ENCODE measurements at regions not wholly inside any gene's neighbourhood (a gene's known extent, or its start where the extent isn't known, plus 50 kb on each side); places are given as distances from the start of the nearest gene placed in this dataset.

GRCh38 chr20:12815778-12816408 lies 192.9 kb upstream of the SPTLC3 start:
- no peaks in the 10 kb centered on the region for H3K36me3 ChIP-seq
- H3K27me3 ChIP-seq = no peaks in the 10 kb centered on the region
- no peaks in the 10 kb centered on the region for H3K9me3 ChIP-seq
- H4K20me1 ChIP-seq = no peaks in the 10 kb centered on the region
- no peak overlapping the region for H3K4me2 ChIP-seq
- H3K27ac ChIP-seq = no peak overlapping the region
- no peak overlapping the region for H3K9ac ChIP-seq
- H3K4me3 ChIP-seq = no peak overlapping the region
- H3K4me1 ChIP-seq = no peaks in the 10 kb centered on the region
- TF ChIP-seq Cebpa-rat (IDR thresholded peaks at IDR 0.05) = no peak

DNA sequence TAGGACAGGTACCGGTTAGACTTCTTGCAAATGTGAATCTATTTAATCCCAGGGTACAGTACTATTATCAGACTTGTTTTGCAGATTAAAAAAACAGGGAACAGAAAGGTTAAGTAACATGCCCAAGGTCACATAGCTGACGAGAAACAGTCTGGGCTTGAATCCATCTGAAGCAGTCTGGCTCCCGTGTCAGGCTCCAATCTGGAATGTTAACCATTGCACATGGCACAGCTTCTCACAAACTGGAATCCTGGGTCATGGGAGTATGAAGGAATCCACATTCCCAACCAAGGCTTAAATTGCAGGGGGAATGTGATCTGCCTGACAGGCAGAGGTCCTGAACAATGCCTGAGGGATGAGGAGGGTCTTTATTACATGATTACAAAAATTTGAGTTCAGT lies 187.5 kb upstream of the SPTLC3 start:
- no peak overlapping the region for H3K27ac ChIP-seq
- H3K36me3 ChIP-seq = no peaks in the 10 kb centered on the region
- TF ChIP-seq Cebpa-rat (IDR thresholded peaks at IDR 0.05) = no peak
- H3K4me2 ChIP-seq = no peak overlapping the region
- no peaks in the 10 kb centered on the region for H3K27me3 ChIP-seq
- H3K9ac ChIP-seq = no peak overlapping the region
- H3K4me1 ChIP-seq = no peaks in the 10 kb centered on the region
- H3K4me3 ChIP-seq = no peak overlapping the region
- H3K9me3 ChIP-seq = no peaks in the 10 kb centered on the region
- H4K20me1 ChIP-seq = no peaks in the 10 kb centered on the region

DNA sequence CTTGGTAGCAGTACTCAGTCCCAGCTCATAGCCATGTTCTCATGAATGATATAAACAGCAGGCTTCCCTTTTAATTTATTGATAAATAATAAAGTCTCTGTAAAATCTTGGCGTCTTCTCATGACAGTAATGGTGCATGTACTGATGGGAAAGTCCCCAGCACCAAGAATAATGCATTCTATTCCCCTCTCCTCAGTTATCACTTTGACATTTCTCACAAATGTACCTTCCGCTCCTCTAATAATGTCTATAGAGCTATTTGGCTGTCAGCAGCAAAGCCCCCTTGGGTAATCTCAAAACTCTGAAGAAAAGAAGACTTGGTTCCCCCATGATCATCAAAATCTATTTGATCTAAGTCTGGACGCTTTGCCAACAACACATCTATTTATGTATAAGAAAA lies 185.0 kb upstream of the SPTLC3 start:
- no peak for TF ChIP-seq Cebpa-rat (IDR thresholded peaks at IDR 0.05)
- H4K20me1 ChIP-seq = no peaks in the 10 kb centered on the region
- H3K9ac ChIP-seq = no peak overlapping the region
- H3K27me3 ChIP-seq = no peaks in the 10 kb centered on the region
- H3K27ac ChIP-seq = no peak overlapping the region
- no peak overlapping the region for H3K4me3 ChIP-seq
- no peaks in the 10 kb centered on the region for H3K36me3 ChIP-seq
- H3K4me1 ChIP-seq = no peaks in the 10 kb centered on the region
- no peaks in the 10 kb centered on the region for H3K9me3 ChIP-seq
- H3K4me2 ChIP-seq = no peak overlapping the region

DNA sequence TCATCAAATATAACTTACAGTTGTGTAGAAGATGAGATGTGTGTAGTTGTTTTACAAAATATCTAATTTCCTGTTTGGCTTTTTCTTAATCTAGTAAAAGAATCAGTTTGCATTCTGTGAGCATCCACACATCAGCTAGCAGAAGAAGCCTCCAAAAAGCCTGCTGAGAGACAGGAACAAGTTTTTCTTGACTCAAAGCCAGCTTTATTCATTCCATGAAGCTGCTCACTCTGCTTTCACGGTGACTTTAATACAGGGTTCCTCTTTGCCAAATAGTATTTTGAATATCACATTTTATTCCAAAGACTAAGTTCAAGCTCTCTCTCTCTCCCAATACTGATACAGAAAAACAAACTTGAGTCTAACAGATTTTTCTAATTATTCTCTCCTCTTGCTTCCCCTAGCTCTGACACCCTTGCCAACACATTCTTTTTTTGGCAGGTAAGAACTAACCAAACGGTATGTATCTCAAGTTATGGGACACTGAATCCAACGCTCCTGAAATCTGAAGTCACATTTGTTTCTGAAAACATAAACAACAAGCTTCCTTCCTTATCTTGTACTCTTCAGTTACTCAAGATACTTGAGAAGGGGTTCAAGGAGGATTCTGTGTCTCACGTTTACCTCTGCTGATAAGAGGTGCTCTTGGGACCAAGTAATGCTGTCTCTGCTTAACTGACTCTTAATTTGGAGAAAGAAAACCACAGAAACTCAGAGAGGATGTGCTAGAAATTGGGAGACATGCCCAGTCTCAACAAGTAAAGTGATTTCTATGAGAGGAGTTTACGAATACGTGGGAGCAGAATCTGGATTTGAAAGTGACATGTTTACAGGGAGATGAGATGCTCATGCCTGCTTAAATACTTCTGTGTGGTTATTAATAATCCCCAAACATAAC lies 184.2 kb upstream of the SPTLC3 start:
- Histone ChIP-seq H3K36me3 (no peaks in the 10 kb centered on the region), H3K4me2 (no peak overlapping the region), H3K4me1 (no peaks in the 10 kb centered on the region), H3K4me3 (no peak overlapping the region), H3K27me3 (no peaks in the 10 kb centered on the region), H3K9me3 (no peaks in the 10 kb centered on the region), H3K9ac (no peak overlapping the region), H4K20me1 (no peaks in the 10 kb centered on the region), H3K27ac (no peak overlapping the region)
- no peak for TF ChIP-seq Cebpa-rat (IDR thresholded peaks at IDR 0.05)

DNA sequence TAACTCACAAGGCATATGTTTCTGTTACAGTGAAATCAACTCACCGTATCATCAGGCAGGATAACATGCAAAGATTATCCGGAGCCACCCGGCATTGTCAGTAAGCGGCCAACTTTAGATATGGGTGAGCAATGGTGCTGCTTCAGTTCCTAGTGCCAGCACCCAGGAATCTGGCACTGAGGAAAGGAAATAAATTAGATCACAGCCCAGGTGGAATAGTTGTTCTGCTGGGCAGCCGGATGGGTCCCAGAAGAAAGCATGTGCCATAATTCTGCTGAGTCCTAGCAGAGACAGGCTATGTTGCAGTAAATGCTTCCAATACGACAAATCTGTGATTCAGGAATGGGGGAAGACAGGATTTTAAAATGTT lies 183.6 kb upstream of the SPTLC3 start:
- Histone ChIP-seq H3K9ac (no peak overlapping the region), H4K20me1 (no peaks in the 10 kb centered on the region), H3K27me3 (no peaks in the 10 kb centered on the region), H3K4me3 (no peak overlapping the region), H3K4me1 (no peaks in the 10 kb centered on the region), H3K27ac (no peak overlapping the region), H3K36me3 (no peaks in the 10 kb centered on the region), H3K4me2 (no peak overlapping the region), H3K9me3 (no peaks in the 10 kb centered on the region)
- no peak for TF ChIP-seq Cebpa-rat (IDR thresholded peaks at IDR 0.05)

DNA sequence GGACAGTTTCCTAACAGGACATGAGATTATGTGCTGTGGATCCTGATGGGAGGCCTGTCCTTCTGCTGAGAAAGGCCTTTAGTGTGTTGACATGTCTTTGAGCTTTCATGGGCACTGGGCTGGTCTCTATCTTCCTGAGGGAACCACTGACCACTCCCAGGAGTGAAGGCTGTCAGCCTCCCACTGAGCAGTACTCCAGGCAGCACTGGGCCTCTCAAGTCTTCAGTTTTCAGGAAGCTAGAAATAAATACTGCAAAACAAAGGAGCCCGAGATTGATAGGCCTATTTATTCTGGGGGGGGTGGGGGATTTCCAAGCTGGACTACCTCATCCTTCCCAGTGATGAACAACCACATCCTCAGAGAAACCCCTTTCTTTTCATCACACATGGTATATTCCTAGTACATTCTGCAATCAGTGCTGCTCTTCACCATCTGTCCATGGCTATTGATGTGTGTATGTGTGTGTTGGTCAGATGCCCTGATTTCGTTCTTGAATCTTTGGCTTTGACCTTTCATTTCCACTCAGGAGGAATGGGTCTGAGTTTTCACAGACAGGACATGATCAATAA lies 180.9 kb upstream of the SPTLC3 start:
- no peaks in the 10 kb centered on the region for H3K4me1 ChIP-seq
- no peak overlapping the region for H3K4me2 ChIP-seq
- no peak overlapping the region for H3K4me3 ChIP-seq
- TF ChIP-seq Cebpa-rat (IDR thresholded peaks at IDR 0.05) = no peak
- H3K9ac ChIP-seq = no peak overlapping the region
- no peaks in the 10 kb centered on the region for H4K20me1 ChIP-seq
- H3K27me3 ChIP-seq = no peaks in the 10 kb centered on the region
- no peaks in the 10 kb centered on the region for H3K36me3 ChIP-seq
- H3K9me3 ChIP-seq = no peaks in the 10 kb centered on the region
- no peak overlapping the region for H3K27ac ChIP-seq

- Histone ChIP-seq H3K27me3 (no peaks in the 10 kb centered on the region), H3K9me3 (no peaks in the 10 kb centered on the region), H4K20me1 (no peaks in the 10 kb centered on the region), H3K9ac (no peak overlapping the region), H3K4me1 (no peaks in the 10 kb centered on the region), H3K4me3 (no peak overlapping the region), H3K4me2 (no peak overlapping the region), H3K36me3 (no peaks in the 10 kb centered on the region), H3K27ac (no peak overlapping the region)
- no peak for TF ChIP-seq Cebpa-rat (IDR thresholded peaks at IDR 0.05)
Measured at GRCh38 chr20:12829170-12829569, 179.6 kb upstream of the SPTLC3 start.

- Histone ChIP-seq H3K4me3 (no peak overlapping the region), H3K4me1 (no peaks in the 10 kb centered on the region), H3K9ac (no peak overlapping the region), H3K4me2 (no peak overlapping the region), H3K9me3 (no peaks in the 10 kb centered on the region), H3K27ac (no peak overlapping the region), H4K20me1 (no peaks in the 10 kb centered on the region), H3K36me3 (no peaks in the 10 kb centered on the region), H3K27me3 (no peaks in the 10 kb centered on the region)
- no peak for TF ChIP-seq Cebpa-rat (IDR thresholded peaks at IDR 0.05)
Measured at GRCh38 chr20:12833861-12834260, 174.9 kb upstream of the SPTLC3 start.

DNA sequence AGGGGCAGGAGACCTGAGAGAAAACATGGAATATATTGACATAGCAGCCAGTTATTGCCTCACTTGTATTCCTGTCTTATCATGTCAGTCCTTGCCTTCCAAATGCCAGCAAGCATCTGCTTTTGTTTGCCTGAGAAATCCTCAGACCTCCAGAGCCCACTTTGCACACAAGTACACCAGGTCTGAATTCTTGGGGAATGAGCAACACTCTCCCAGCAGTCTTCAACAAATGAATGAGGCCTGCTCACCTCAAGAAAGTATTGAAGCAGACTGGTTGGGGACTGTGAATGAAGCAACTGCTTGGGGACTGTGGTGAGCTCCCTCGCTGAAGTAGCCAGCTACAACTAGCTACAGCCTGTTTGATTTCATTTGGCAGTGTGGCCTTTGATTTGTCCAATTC lies 172.8 kb upstream of the SPTLC3 start:
- H3K9ac ChIP-seq = no peak overlapping the region
- H3K27me3 ChIP-seq = no peaks in the 10 kb centered on the region
- no peaks in the 10 kb centered on the region for H4K20me1 ChIP-seq
- no peaks in the 10 kb centered on the region for H3K36me3 ChIP-seq
- H3K4me1 ChIP-seq = no peaks in the 10 kb centered on the region
- no peak overlapping the region for H3K27ac ChIP-seq
- no peak overlapping the region for H3K4me2 ChIP-seq
- no peak for TF ChIP-seq Cebpa-rat (IDR thresholded peaks at IDR 0.05)
- no peak overlapping the region for H3K4me3 ChIP-seq
- no peaks in the 10 kb centered on the region for H3K9me3 ChIP-seq

GRCh38 chr20:12837646-12838045 lies 171.1 kb upstream of the SPTLC3 start:
- Histone ChIP-seq H4K20me1 (no peaks in the 10 kb centered on the region), H3K9ac (no peak overlapping the region), H3K4me1 (no peaks in the 10 kb centered on the region), H3K9me3 (no peaks in the 10 kb centered on the region), H3K27me3 (no peaks in the 10 kb centered on the region), H3K36me3 (no peaks in the 10 kb centered on the region), H3K27ac (no peak overlapping the region), H3K4me2 (no peak overlapping the region), H3K4me3 (no peak overlapping the region)
- TF ChIP-seq Cebpa-rat (IDR thresholded peaks at IDR 0.05) = no peak

All from BLaER1 (cell line).